IMR-90 (cell line): ENCODE measurements at regions not wholly inside any gene's neighbourhood (a gene's known extent, or its start where the extent isn't known, plus 50 kb on each side); places are given as distances from the start of the nearest gene placed in this dataset.

Source experiments
- ATAC-seq: fragments of 200-7000 bp; cut with Tn5 transposase; 2 replicates; pipeline ENCODE4 v1.9.1; 2020; ENCODE audit warnings: low read depth, mild to moderate bottlenecking, moderate library complexity
- BruUV-seq: library from RNA; stranded (reverse); fragments of 400-500 nt; replicated peaks from 2 replicates; lab custom pipeline; 2021; lab: Mats Ljungman, UMichigan
- CTCF ChIA-PET: fragments of 300-600 bp; formaldehyde crosslinking; extraction: SDS; loops from one replicate; lab custom pipeline; 2021; ENCODE audit warnings: antibody characterized with exemption; lab: Yijun Ruan, JAX
- POLR2A ChIA-PET: fragments of 300-600 bp; sonication (Branson Sonifier 250); formaldehyde crosslinking; loops from one replicate; lab custom pipeline; 2022; ENCODE audit warnings: antibody characterized with exemption; ENCODE audit not compliant: unreplicated experiment; lab: Charles Lee
- DNase-seq: peaks from one replicate; pipeline ENCODE4 v3.0.0; 2013
- H2AFZ ChIP-seq: replicated peaks from 2 replicates; pipeline ENCODE3; 2013; ENCODE audit warnings: low read length, mild to moderate bottlenecking; ENCODE audit not compliant: poor library complexity
- H2AK5ac ChIP-seq: 2 replicates; pipeline ENCODE4 v1.6.1; 2013; ENCODE audit warnings: low read depth, low read length, inconsistent platforms
- H2AK9ac ChIP-seq: replicated peaks from 2 replicates; pipeline ENCODE3; 2013; ENCODE audit warnings: mild to moderate bottlenecking, low read depth, low read length, moderate library complexity; ENCODE audit not compliant: poor library complexity
- H2BK120ac ChIP-seq: 2 replicates; pipeline ENCODE4 v1.6.1; 2013; ENCODE audit warnings: low read depth, low read length, inconsistent platforms
- H2BK15ac ChIP-seq: 3 replicates; pipeline ENCODE4 v1.6.1; 2013; ENCODE audit warnings: low read depth, low read length, inconsistent platforms
- H2BK20ac ChIP-seq: 2 replicates; pipeline ENCODE4 v1.6.1; 2013; ENCODE audit warnings: low read depth, mild to moderate bottlenecking, inconsistent platforms, low read length, moderate library complexity
- H2BK5ac ChIP-seq: 2 replicates; pipeline ENCODE4 v1.6.1; 2013; ENCODE audit warnings: mild to moderate bottlenecking, low read depth, low read length, inconsistent platforms; ENCODE audit not compliant: poor library complexity, severe bottlenecking
- H3K14ac ChIP-seq: replicated peaks from 2 replicates; pipeline ENCODE4 v1.6.1; 2013; ENCODE audit warnings: low read depth, low read length, inconsistent platforms
- H3K18ac ChIP-seq: 2 replicates; pipeline ENCODE4 v1.6.1; 2013; ENCODE audit warnings: low read depth, low read length, control low read depth
- H3K23ac ChIP-seq: 2 replicates; pipeline ENCODE4 v1.6.1; 2013; ENCODE audit warnings: low read depth, low read length, inconsistent platforms
- H3K27ac ChIP-seq: 2 replicates; pipeline ENCODE4 v1.5.1; 2013; ENCODE audit warnings: mild to moderate bottlenecking, control low read depth, low read length; ENCODE audit not compliant: insufficient read depth
- H3K27me3 ChIP-seq: 2 replicates; pipeline ENCODE4 v1.6.1; 2013; ENCODE audit warnings: low read length; ENCODE audit not compliant: control insufficient read depth, insufficient read depth
- H3K36me3 ChIP-seq: 2 replicates; pipeline ENCODE4 v1.6.1; 2013; ENCODE audit warnings: low read length, mixed read lengths; ENCODE audit not compliant: control insufficient read depth, insufficient read depth
- H3K4ac ChIP-seq: 2 replicates; pipeline ENCODE4 v1.6.1; 2013; ENCODE audit warnings: low read depth, low read length, inconsistent platforms
- H3K4me1 ChIP-seq: 2 replicates; pipeline ENCODE4 v1.6.1; 2013; ENCODE audit warnings: low read length, mixed read lengths; ENCODE audit not compliant: control insufficient read depth, insufficient read depth
- H3K4me2 ChIP-seq: 2 replicates; pipeline ENCODE4 v1.6.1; 2013; ENCODE audit warnings: low read depth, mild to moderate bottlenecking, control low read depth, low read length, moderate library complexity
- H3K4me3 ChIP-seq: 2 replicates; pipeline ENCODE4 v1.5.1; 2013; ENCODE audit warnings: low read depth, mild to moderate bottlenecking, control low read depth, low read length, moderate library complexity; ENCODE audit not compliant: insufficient read depth
- H3K56ac ChIP-seq: 2 replicates; pipeline ENCODE4 v1.6.1; 2013; ENCODE audit warnings: low read length, inconsistent platforms; ENCODE audit not compliant: insufficient read depth; ENCODE audit errors: extremely low read depth
- H3K79me1 ChIP-seq, 2 experiments: 2 replicates each; pipeline ENCODE4 v1.6.1; 2013; ENCODE audit warnings: low read length in 2 of 2, inconsistent platforms in 1 of 2, low read depth in 1 of 2
- H3K9ac ChIP-seq: 2 replicates; pipeline ENCODE4 v1.6.1; 2013; ENCODE audit warnings: low read depth, low read length, control low read depth
- H3K9me1 ChIP-seq: 2 replicates; pipeline ENCODE4 v1.6.1; 2013; ENCODE audit warnings: low read length, inconsistent platforms; ENCODE audit not compliant: insufficient read depth
- H3K9me3 ChIP-seq: 2 replicates; pipeline ENCODE4 v1.6.1; 2013; ENCODE audit warnings: low read length; ENCODE audit not compliant: control insufficient read depth, insufficient read depth
- H4K20me1 ChIP-seq: 2 replicates; pipeline ENCODE4 v1.6.1; 2013; ENCODE audit warnings: low read length, inconsistent platforms; ENCODE audit not compliant: insufficient read depth
- H4K5ac ChIP-seq: 2 replicates; pipeline ENCODE4 v1.6.1; 2013; ENCODE audit warnings: mild to moderate bottlenecking, low read depth, low read length, control low read depth
- H4K8ac ChIP-seq, 2 experiments: 2 replicates each; pipeline ENCODE4 v1.6.1; 2013; ENCODE audit warnings: low read depth in 2 of 2, low read length in 2 of 2, control low read depth in 1 of 2, inconsistent platforms in 1 of 2
- H4K91ac ChIP-seq: 2 replicates; pipeline ENCODE4 v1.6.1; 2013; ENCODE audit warnings: low read depth, low read length, inconsistent platforms; ENCODE audit not compliant: insufficient read depth
- BHLHE40 ChIP-seq: fragments of 150-350 bp; IDR thresholded peaks from 2 replicates; pipeline ENCODE4 v1.6.1; 2016; ENCODE audit warnings: mild to moderate bottlenecking, low read depth, low read length
- CHD1 ChIP-seq: IDR thresholded peaks from 2 replicates; pipeline ENCODE4 v1.6.1; 2012; ENCODE audit warnings: low read depth, low read length, improper control_type of control experiment
- FOS ChIP-seq: fragments of 150-350 bp; IDR thresholded peaks from 2 replicates; pipeline ENCODE4 v1.6.1; 2016; ENCODE audit warnings: low read depth, low read length
- RAD21 ChIP-seq: IDR thresholded peaks from 2 replicates; pipeline ENCODE4 v1.6.1; 2012; ENCODE audit warnings: low read length, improper control_type of control experiment
- SMC3 ChIP-seq: fragments of 150-350 bp; IDR thresholded peaks from 2 replicates; pipeline ENCODE4 v1.6.1; 2016; ENCODE audit warnings: low read depth, mild to moderate bottlenecking, antibody characterized with exemption, low read length, moderate library complexity
- WGBS, 2 experiments: methylation state at CpG; one replicate each; pipeline versions ENCODE4 v1.1.5 to v1.1.7; 2013; ENCODE audit warnings: missing lambda C conversion rate in 2 of 2; ENCODE audit not compliant: insufficient read length in 1 of 2; ENCODE audit errors: extremely low coverage in 2 of 2; 5-methylcytosine and 5-hydroxymethylcytosine counted together
- dilution Hi-C: fragments of 300-500 bp; cut with HindIII; formaldehyde crosslinking; loops from one replicate; pipeline ENCODE4 v1.14.3; 2018; ENCODE audit warnings: low sequenced_read_pairs; ENCODE audit not compliant: unreplicated experiment
- in situ Hi-C: fragments of 300-500 bp; cut with MboI; formaldehyde crosslinking; loops from 3 replicates; pipeline ENCODE4 v1.14.3; 2019; ENCODE audit warnings: low sequenced_read_pairs, inconsistent platforms, mixed read lengths
- intact Hi-C: fragments of 100-400 bp; cut with micrococcal nuclease; formaldehyde crosslinking; loops from 2 replicates; pipeline ENCODE4 v1.10.0; 2022
- TF ChIP-seq, protein P1 (sequence below): fragments of 150-350 bp; IDR thresholded peaks from 2 replicates; pipeline ENCODE4 v1.6.1; 2017; ENCODE audit warnings: mild to moderate bottlenecking, antibody characterized with exemption, low read length, low read depth

DNA sequence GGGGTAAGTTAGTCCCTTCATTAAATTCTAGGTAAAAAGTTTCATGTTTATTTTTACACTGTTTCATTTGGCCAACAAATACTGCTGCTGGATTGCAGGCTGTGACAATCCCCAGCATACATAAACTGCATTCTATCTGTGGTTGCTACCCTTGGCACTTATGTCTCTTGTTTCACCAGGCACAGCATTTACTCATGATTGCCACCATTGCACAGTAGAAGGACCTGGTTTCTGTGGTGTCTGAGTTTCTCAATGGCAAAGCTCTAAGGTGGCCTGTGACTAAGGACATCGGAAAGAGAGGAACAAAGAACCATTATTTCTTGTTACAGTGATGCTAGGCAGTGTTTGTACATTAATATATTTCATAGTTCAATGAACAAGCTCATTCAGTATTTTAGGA is 878.4 kb upstream of the NEGR1 start:
- Histone ChIP-seq H3K14ac (no peak overlapping the region), H4K20me1 (no peaks in the 10 kb centered on the region), H4K5ac (no peak overlapping the region), H2BK120ac (no peak overlapping the region), H3K4me3 (no peak overlapping the region), H3K9ac (no peak overlapping the region), H3K4ac (no peak overlapping the region), H2AK5ac (no peak overlapping the region), H3K9me1 (no peaks in the 10 kb centered on the region), H2AK9ac (no peak overlapping the region), H2BK5ac (no peak overlapping the region), H2AFZ (no peak overlapping the region), H3K23ac (no peak overlapping the region), H3K79me1 (no peaks in the 10 kb centered on the region), H4K91ac (no peak overlapping the region), H2BK15ac (no peak overlapping the region), H3K36me3 (no peaks in the 10 kb centered on the region), H3K4me1 (no peaks in the 10 kb centered on the region), H3K27ac (no peak overlapping the region), H4K8ac (no peak overlapping the region), H3K27me3 (no peaks in the 10 kb centered on the region), H3K9me3 (peaks cover 5% of the 10 kb centered on the region), H3K56ac (no peak overlapping the region), H3K4me2 (no peak overlapping the region), H2BK20ac (no peak overlapping the region), H3K18ac (no peak overlapping the region)
- DNase-seq (no peak), ATAC-seq (no peak)
- intact Hi-C loops = no loop called here
- dilution Hi-C loops = no loop called here
- ChIA-PET CTCF (no interaction called here), POLR2A (no interaction called here)
- in situ Hi-C loops = no loop called here
- TF ChIP-seq RAD21 (no peak), CHD1 (no peak), SMC3 (no peak), FOS (no peak), BHLHE40 (no peak)
- TF ChIP-seq, protein P1, sequence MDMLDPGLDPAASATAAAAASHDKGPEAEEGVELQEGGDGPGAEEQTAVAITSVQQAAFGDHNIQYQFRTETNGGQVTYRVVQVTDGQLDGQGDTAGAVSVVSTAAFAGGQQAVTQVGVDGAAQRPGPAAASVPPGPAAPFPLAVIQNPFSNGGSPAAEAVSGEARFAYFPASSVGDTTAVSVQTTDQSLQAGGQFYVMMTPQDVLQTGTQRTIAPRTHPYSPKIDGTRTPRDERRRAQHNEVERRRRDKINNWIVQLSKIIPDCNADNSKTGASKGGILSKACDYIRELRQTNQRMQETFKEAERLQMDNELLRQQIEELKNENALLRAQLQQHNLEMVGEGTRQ = no peak
- WGBS, 2 experiments = no CpG with 5 or more reads among the region's 1 CpG
- BruUV-seq = no TSS peak
